ENCODE measurements at regions not wholly inside any gene's neighbourhood (a gene's known extent, or its start where the extent isn't known, plus 50 kb on each side); places are given as distances from the start of the nearest gene placed in this dataset.

GRCh38 chr14:21735639-21736307 is 62.2 kb upstream of the OR4E1 start:
- H3K9me3 ChIP-seq (ENCODE audit: severe bottlenecking), result no peaks in the 10 kb centered on the region
- no peak overlapping the region for H3K4me3 ChIP-seq (ENCODE audit: low read depth, low read length)
- no peak for DNase-seq
- no peak for TF ChIP-seq CTCF (IDR thresholded peaks at IDR 0.05; ENCODE audit: low read depth, low read length)
- H3K36me3 ChIP-seq, result no peaks in the 10 kb centered on the region
- peaks cover 60% of the 10 kb centered on the region for H3K27me3 ChIP-seq (ENCODE audit: insufficient read depth, low read depth, severe bottlenecking)
- H3K27ac ChIP-seq, result no peak overlapping the region

- H3K4me3 ChIP-seq (ENCODE audit: low read depth, low read length), result no peak overlapping the region
- TF ChIP-seq CTCF (IDR thresholded peaks at IDR 0.05; ENCODE audit: low read depth, low read length), result no peak
- H3K9me3 ChIP-seq (ENCODE audit: severe bottlenecking), result no peaks in the 10 kb centered on the region
- peaks cover 59% of the 10 kb centered on the region for H3K27me3 ChIP-seq (ENCODE audit: insufficient read depth, low read depth, severe bottlenecking)
- no peak overlapping the region for H3K27ac ChIP-seq
- H3K36me3 ChIP-seq, result no peaks in the 10 kb centered on the region
- no peak for DNase-seq
Observed at GRCh38 chr14:21735200-21735599, 61.6 kb upstream of the OR4E1 start.

GRCh38 chr14:21734457-21735074 is 60.9 kb upstream of the OR4E1 start:
- no peaks in the 10 kb centered on the region for H3K36me3 ChIP-seq
- H3K9me3 ChIP-seq (ENCODE audit: severe bottlenecking), result no peaks in the 10 kb centered on the region
- peak; percentile 52 for TF ChIP-seq CTCF (IDR thresholded peaks at IDR 0.05; ENCODE audit: low read depth, low read length)
- H3K27ac ChIP-seq, result no peak overlapping the region
- DNase-seq, result peak; percentile 11
- H3K4me3 ChIP-seq (ENCODE audit: low read depth, low read length), result no peak overlapping the region
- peaks cover 60% of the 10 kb centered on the region for H3K27me3 ChIP-seq (ENCODE audit: insufficient read depth, low read depth, severe bottlenecking)

- H3K9me3 ChIP-seq (ENCODE audit: severe bottlenecking), result no peaks in the 10 kb centered on the region
- no peak overlapping the region for H3K27ac ChIP-seq
- peaks cover 49% of the 10 kb centered on the region for H3K27me3 ChIP-seq (ENCODE audit: insufficient read depth, low read depth, severe bottlenecking)
- H3K4me3 ChIP-seq (ENCODE audit: low read depth, low read length), result no peak overlapping the region
- no peak for TF ChIP-seq CTCF (IDR thresholded peaks at IDR 0.05; ENCODE audit: low read depth, low read length)
- no peaks in the 10 kb centered on the region for H3K36me3 ChIP-seq
- no peak for DNase-seq
Observed at GRCh38 chr14:21729703-21730233, 56.1 kb upstream of the OR4E1 start.

- Histone ChIP-seq H3K27me3 (ENCODE audit: insufficient read depth, low read depth, severe bottlenecking) (peaks cover 69% of the 10 kb centered on the region), H3K36me3 (no peaks in the 10 kb centered on the region), H3K4me3 (ENCODE audit: low read depth, low read length) (no peak overlapping the region), H3K9me3 (ENCODE audit: severe bottlenecking) (no peaks in the 10 kb centered on the region), H3K27ac (no peak overlapping the region)
- no peak for DNase-seq
- no peak for TF ChIP-seq CTCF (IDR thresholded peaks at IDR 0.05; ENCODE audit: low read depth, low read length)
Observed at GRCh38 chr14:21725250-21725649, 51.6 kb upstream of the OR4E1 start.
